SK-N-SH treated with all-trans-retinoic acid at 6 μM for 48 hours (cell line): ENCODE measurements at regions not wholly inside any gene's neighbourhood (a gene's known extent, or its start where the extent isn't known, plus 50 kb on each side); places are given as distances from the start of the nearest gene placed in this dataset.

Experiments used
- ARNTL ChIP-seq: fragments of 450-650 bp; formaldehyde crosslinking; IDR thresholded peaks from 2 replicates; pipeline ENCODE4 v1.5.0; 2020; ENCODE audit warnings: low read depth, mild to moderate bottlenecking, moderate library complexity, borderline replicate concordance
- ZFP3 ChIP-seq: fragments of 250-450 bp; sonication (Bioruptor Pico); IDR thresholded peaks from 2 replicates; pipeline ENCODE4 v1.5.0; 2020; ENCODE audit warnings: mild to moderate bottlenecking, moderate library complexity
- ZFP30 ChIP-seq: fragments of 450-650 bp; formaldehyde crosslinking; IDR thresholded peaks from 2 replicates; pipeline ENCODE4 v1.5.0; 2022; ENCODE audit warnings: mild to moderate bottlenecking, moderate library complexity
- ZNF565 ChIP-seq: fragments of 450-650 bp; formaldehyde crosslinking; conservative IDR thresholded peaks from 2 replicates; pipeline ENCODE4 v1.5.0; 2020; ENCODE audit warnings: low read depth, mild to moderate bottlenecking, moderate library complexity

GRCh38 chr9:84412654-84413053 is 72.1 kb upstream of the SLC28A3 start:
- TF ChIP-seq ZFP30 (CRISPR knock-in tag) (no peak), ZFP3 (CRISPR knock-in tag) (no peak), ARNTL (CRISPR knock-in tag) (no peak), ZNF565 (no peak)
